T-helper 1 cell treated with Interleukin-12 subunit alpha and Interleukin-12 subunit beta and Interleukin-4 antibody, amounts not matched to agents 30 ng/mL and 1 ng/mL, for 36 hours (primary cell): ENCODE measurements at regions not wholly inside any gene's neighbourhood (a gene's known extent, or its start where the extent isn't known, plus 50 kb on each side); places are given as distances from the start of the nearest gene placed in this dataset.
"Not testable (repeated sequence)": the region's sequence is repeated elsewhere in the genome, so short reads cannot be mapped to it uniquely, and the experiment has no call there.

Experiments
- intact Hi-C: fragments of 100-400 bp; cut with micrococcal nuclease; formaldehyde crosslinking; loops from one replicate; pipeline ENCODE4 v1.15.1; 2024

DNA sequence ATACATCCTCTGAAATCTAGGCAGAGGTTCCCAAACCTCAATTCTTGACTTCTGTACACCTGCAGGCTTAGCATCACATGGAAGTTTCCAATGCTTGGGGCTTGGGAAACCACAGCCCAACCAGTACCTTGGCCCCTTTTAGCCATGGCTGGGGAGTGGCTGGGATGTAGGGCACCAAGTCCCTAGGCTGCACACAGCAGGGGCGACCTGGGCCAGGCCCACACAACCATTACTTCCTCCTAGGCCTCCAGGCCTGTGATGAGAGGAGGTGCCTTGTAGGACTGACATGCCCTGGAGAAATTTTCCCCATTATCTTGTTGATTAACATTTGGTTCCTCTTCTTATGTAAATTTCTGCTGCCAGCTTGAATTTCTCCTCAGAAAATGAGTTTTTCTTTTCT, 1387.4 kb downstream of the FSCB start:
- intact Hi-C loops = no loop called here

DNA sequence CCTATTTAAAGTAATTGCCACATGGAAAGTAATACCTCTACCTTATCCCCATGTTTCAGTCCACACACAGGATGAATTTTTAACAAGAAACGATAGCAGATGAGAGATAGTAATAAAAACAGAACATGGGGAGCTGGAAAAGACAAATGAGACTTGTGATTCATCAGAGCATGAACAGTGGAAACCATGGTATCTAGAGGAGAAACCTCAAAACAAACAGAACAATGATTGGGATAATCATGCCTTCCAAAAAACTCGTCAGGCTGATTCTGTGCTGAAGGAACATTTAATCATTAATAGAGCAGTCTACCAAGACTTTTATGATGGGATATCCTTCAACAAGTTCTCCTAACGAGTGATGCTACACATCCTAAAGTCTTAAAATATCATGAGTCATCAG, 1390.7 kb downstream of the FSCB start:
- intact Hi-C loops = no loop called here

DNA sequence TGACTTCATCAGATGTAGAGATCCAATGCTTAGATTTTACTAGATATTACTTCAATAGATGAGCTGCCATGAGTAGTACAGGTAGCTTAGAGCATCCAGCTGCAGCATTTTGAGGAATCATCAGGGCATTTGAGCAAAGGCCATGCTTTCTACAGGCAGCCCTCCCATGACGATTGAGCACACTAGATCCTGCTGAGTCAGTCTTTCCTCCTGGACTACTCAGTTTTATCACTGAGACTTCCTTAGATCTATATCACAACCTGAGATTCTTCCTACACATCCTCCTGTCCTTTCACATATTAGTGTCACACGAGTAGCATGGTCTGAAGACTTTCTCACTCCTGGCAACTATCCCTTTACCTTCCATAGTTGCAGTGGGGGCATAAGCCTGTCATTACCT, 1401.8 kb downstream of the FSCB start:
- intact Hi-C loops = no loop called here

DNA sequence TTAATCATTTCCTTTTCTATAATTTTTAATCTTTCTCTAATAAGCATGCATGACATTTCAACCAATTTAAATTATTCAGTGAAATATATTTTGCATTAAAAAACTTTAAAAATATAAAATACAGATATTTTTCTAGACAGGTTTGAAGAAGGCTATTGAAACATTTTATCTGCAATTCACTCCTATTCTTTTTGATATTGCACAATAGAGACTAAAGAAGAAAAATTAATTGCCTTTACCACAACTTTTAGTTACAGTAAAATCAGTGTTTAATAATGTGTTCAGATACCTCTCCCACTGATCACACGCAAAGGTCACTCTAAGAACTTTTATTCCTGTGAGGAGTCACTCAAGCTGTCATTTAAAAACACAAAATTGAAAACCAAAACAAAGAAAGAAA, 1416.7 kb downstream of the FSCB start:
- intact Hi-C loops = loop anchor here (5.0 kb wide), 1 partner anchor 1698 kb away; no protein-coding TSS in a partner anchor

DNA sequence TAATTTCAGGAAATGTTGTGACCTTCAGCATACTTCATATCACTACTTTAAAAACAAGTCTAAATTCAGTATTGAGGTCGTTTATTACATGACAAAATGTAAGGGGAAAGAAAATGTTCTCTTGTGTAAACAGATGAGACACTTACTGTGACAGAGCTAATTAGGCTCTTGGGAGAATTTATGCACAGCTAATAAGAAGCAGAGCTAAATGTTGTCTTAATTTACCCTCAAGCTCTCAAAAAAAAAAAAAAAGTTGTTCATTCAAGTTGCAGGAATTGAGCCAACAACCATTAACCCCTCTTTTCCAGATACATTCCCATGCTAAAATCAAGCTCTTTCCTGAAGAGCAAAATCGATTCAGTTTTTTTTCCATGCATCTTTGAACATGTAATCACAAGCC, 1419.4 kb downstream of the FSCB start:
- intact Hi-C loops = no loop called here

DNA sequence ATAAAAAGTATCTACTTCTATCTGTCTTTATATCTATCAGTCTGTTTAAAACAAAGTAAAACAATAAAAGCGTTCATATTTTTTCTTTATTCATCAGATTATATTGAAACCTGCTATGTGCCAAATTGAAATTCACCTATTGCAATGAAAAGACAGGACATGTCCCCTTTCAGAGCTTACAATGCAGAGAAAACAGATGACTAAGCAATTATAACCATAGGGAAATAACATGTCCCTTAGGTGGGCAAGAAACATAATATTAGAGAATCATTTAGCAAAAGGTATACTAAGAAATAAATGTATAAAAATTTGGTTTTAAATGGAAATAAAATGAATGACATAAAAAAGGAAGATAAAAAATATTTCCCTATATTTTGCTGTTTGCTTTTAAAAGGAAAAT, 1421.3 kb downstream of the FSCB start:
- intact Hi-C loops = no loop called here

- intact Hi-C loops = not testable (repeated sequence)
Observed at GRCh38 chr14:43067372-43067771, 1439.7 kb downstream of the FSCB start.

DNA sequence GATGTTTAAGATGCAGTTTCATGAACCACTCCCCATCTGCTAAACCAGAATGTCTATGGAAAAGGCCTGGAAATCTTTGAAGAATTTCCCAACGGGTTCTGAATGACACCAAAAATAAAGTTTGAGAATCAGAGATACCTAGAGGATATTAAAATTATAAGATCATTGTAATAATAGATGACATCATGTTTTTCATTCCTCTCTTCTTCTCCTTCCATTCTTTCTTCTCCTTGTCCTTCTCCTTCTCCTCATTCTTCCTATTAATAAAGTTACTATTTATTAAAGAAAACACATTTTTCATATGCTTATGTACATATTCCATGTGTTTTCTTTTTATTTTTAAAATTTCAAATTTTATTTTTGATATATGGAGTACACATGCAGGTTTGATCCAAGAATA, 1449.4 kb downstream of the LRFN5 start:
- intact Hi-C loops = no loop called here

DNA sequence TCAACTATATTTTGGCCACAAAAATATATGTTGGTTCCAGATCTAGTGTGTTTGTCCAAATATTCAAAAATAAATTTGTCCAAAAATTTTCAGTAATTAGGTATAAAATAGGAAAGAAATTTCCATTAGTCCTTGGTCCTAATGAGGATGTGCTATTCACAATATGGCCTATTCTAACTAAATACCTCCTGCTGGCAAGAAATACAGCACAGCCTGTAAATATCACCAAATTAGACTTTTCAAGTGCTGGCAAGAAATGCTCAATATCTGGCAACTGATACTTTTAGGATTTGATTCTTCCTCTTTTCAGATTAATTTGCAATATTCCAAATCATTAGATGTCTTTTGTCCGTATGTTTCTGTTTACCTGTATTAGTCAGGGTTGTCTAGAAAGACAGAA, 1446.2 kb downstream of the LRFN5 start:
- intact Hi-C loops = no loop called here

DNA sequence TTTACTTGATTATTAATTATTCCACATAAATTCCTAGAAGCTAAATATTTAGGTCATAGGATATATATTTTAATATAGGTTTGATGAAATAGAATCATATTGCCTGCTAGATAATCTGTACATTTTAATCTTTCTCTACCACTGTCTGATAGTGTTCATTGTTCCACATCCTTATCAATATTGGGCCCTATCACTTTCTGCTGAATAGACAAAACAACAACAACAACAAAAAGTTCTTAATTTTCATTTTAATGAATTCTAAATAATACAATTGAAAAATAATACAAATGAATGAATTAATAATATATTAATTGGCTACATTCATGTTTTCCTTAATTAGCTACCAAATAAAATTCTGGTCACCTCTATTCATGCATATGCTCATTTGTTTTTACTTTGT, 1437.2 kb downstream of the LRFN5 start:
- intact Hi-C loops = no loop called here

- intact Hi-C loops = no loop called here
Observed at GRCh38 chr14:43042408-43042807, 1435.7 kb downstream of the LRFN5 start.

DNA sequence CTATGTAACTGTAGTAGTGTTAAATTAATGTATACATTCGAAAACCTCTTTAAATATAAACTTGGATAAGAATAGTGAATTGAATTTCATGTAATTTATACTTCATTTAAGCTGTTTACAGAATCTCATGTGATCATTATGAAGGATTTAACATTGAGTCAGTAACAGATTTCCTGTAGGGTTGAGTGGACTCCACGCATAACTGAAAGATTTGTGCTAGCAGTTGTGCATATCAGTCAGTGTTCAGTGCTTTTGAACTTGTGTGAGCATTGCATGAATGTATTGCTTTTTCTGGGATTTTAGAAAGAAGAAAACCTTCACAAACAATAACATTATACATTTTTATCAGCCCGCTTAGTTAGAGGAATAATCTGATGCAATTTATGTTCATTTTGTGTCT, 1435.3 kb downstream of the LRFN5 start:
- intact Hi-C loops = no loop called here

DNA sequence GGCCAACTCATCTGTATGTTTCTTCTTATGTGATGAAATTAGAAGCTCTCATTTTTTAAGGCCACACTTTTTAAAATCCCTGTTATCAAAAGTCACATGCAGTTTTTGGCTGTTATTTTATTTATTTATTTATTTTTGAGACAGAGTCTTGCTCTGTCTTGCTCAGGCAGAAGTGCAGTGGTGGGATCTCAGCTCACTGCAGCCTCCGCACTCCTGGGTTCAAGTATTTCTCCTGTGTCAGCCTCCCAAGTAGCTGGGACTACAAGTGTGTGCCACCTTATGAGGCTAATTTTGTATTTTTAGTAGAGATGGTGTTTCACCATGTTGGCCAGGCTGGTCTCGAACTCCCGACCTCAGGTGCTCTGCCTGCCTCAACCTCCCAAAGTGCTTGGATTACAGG, 1434.5 kb downstream of the LRFN5 start:
- intact Hi-C loops = no loop called here

GRCh38 chr14:43039881-43040280, 1433.2 kb downstream of the LRFN5 start:
- intact Hi-C loops = no loop called here

GRCh38 chr14:43031598-43031997, 1424.9 kb downstream of the LRFN5 start:
- intact Hi-C loops = no loop called here

- intact Hi-C loops = no loop called here
Observed at GRCh38 chr14:43022094-43022800, 1415.6 kb downstream of the LRFN5 start.

DNA sequence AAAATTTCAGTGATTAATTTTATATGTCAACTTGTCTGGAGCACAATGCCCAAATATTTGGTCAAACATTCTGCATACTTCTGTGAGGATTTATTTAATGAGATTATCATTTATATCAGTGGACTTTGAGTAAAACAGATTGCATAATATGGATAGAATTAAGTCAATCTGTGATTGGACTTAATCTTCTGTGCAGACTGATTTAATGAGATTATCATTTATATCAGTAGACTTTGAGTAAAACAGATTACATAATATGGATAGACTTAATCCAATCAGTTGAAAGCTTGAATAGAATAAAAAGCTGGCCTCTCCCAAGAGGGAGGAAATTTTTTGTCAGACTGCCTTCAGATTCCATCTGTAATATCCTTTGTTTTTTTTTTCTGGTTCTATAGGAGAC, 1413.2 kb downstream of the LRFN5 start:
- intact Hi-C loops = no loop called here

GRCh38 chr14:43014338-43014737, 1407.7 kb downstream of the LRFN5 start:
- intact Hi-C loops = no loop called here

DNA sequence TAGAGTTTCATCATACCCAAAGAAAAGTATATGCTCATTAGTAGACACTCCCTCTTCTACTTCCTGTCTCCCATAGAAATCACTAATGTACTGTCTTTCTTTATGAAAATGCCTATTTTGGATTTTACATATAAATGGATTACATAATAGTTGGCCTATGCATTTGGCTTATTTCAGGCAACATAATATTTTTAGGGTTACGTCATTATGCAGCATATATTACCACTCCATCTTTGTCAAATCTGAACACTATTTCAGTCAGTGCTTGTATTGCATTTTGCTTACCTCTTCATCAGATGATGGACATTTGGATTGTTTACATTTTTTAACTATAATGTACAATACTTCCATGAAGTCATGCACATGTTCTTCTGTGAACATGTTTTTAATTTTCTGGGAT, 1406.1 kb downstream of the LRFN5 start:
- intact Hi-C loops = no loop called here

- intact Hi-C loops = no loop called here
Observed at GRCh38 chr14:43005807-43006206, 1399.1 kb downstream of the LRFN5 start.

- intact Hi-C loops = no loop called here
Observed at GRCh38 chr14:43003845-43004244, 1397.2 kb downstream of the LRFN5 start.

DNA sequence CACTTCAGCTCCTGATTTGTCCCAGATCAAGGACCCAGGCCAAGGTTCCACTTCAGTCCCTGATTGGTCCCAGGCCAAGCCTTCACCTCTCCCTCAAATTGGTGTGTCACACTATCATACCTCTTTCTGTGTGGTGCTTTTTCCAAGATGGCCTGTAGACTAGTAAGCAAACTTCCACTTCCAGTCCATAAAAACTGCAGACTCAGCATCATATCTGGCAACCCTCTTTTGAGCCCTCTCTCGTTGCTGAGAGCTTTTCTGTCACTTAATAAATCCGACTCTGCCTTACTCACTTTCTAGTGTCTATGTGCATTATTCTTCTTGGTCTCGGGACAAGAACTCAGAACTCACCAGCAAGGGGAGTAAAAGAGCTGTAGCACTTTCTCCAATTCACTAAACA, 1395.1 kb downstream of the LRFN5 start:
- intact Hi-C loops = no loop called here

GRCh38 chr14:42994051-42994736, 1387.5 kb downstream of the LRFN5 start:
- intact Hi-C loops = no loop called here
